SK-N-SH (cell line): ENCODE measurements at regions not wholly inside any gene's neighbourhood (a gene's known extent, or its start where the extent isn't known, plus 50 kb on each side); places are given as distances from the start of the nearest gene placed in this dataset.

ENCODE experiments used
- CTCF ChIP-seq: fragments of 200-600 bp; sonication (generic); IDR thresholded peaks from 2 replicates; pipeline ENCODE4 v1.6.1; 2017; ENCODE audit warnings: antibody characterized with exemption, mild to moderate bottlenecking, moderate library complexity
- EZH2phosphoT487 ChIP-seq: fragments of 200-600 bp; sonication (generic); IDR thresholded peaks from 2 replicates; pipeline ENCODE4 v1.6.1; 2017; ENCODE audit warnings: low read depth, mixed run types, mild to moderate bottlenecking, antibody characterized with exemption, moderate library complexity, borderline replicate concordance
- MXI1 ChIP-seq: IDR thresholded peaks from 2 replicates; pipeline ENCODE4 v1.6.1; 2012; ENCODE audit warnings: mild to moderate bottlenecking, low read depth, low read length, improper control_type of control experiment
- POLR2AphosphoS5 ChIP-seq: IDR thresholded peaks from 2 replicates; pipeline ENCODE4 v1.6.1; 2012; ENCODE audit warnings: low read depth, low read length
- USF1 ChIP-seq: IDR thresholded peaks from 2 replicates; pipeline ENCODE4 v1.4.0; 2012; ENCODE audit warnings: low read depth, borderline replicate concordance
- TF ChIP-seq, protein P1 (sequence below): IDR thresholded peaks from 2 replicates; pipeline ENCODE4 v1.4.0; 2012; ENCODE audit warnings: low read depth, borderline replicate concordance

DNA sequence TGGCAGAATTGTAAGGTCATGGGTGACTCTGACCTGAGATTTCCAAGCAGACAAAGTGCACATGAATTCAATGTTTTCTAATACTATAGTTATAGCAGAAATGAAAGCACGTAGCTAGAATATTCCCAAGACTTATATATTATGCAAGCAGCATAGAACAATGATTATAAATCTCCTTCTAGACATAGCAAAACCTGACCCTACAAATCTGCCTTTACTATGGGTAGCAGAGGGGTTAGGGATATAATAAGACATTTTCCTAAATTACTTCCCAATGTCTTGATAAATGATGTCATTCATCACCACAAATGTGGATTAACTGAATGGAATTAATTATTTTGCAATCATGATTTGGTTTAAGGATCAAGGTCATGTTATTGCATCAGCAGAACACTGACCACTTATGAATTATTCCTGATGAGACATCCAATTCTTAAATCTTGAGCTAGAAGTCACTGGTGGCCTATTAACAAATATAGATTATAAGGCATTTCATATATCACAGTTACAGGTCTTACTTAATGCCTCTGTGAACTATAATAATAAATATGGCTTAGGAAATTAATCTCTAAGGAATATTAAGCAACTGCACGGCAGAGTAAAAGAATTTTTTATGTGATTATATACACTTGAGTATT, 776.6 kb downstream of the AMY1C start:
- TF ChIP-seq USF1 (no peak), POLR2AphosphoS5 (no peak), MXI1 (no peak), CTCF (no peak), EZH2phosphoT487 (no peak)
- TF ChIP-seq, protein P1, sequence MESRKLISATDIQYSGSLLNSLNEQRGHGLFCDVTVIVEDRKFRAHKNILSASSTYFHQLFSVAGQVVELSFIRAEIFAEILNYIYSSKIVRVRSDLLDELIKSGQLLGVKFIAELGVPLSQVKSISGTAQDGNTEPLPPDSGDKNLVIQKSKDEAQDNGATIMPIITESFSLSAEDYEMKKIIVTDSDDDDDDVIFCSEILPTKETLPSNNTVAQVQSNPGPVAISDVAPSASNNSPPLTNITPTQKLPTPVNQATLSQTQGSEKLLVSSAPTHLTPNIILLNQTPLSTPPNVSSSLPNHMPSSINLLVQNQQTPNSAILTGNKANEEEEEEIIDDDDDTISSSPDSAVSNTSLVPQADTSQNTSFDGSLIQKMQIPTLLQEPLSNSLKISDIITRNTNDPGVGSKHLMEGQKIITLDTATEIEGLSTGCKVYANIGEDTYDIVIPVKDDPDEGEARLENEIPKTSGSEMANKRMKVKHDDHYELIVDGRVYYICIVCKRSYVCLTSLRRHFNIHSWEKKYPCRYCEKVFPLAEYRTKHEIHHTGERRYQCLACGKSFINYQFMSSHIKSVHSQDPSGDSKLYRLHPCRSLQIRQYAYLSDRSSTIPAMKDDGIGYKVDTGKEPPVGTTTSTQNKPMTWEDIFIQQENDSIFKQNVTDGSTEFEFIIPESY: no peak
